Mesendoderm (in vitro differentiated cells): ENCODE measurements at regions not wholly inside any gene's neighbourhood (a gene's known extent, or its start where the extent isn't known, plus 50 kb on each side); places are given as distances from the start of the nearest gene placed in this dataset.

Experiments
- DNase-seq: peaks from one replicate; pipeline ENCODE4 v3.0.0; 2013
- H2AK5ac ChIP-seq: 2 replicates; pipeline ENCODE4 v1.6.1; 2013; ENCODE audit warnings: low read length, inconsistent platforms
- H2BK120ac ChIP-seq: 2 replicates; pipeline ENCODE4 v1.6.1; 2013; ENCODE audit warnings: low read depth, mild to moderate bottlenecking, low read length, moderate library complexity, mixed read lengths
- H2BK15ac ChIP-seq: replicated peaks from 2 replicates; pipeline ENCODE4 v1.6.1; 2013; ENCODE audit warnings: low read depth, mild to moderate bottlenecking, moderate library complexity
- H2BK5ac ChIP-seq: 2 replicates; pipeline ENCODE4 v1.6.1; 2013; ENCODE audit warnings: low read length, inconsistent platforms
- H3K18ac ChIP-seq: 2 replicates; pipeline ENCODE4 v1.6.1; 2013; ENCODE audit warnings: mild to moderate bottlenecking, low read length, mixed read lengths
- H3K23ac ChIP-seq: one replicate; pipeline ENCODE4 v1.6.1; 2013; ENCODE audit warnings: low read length
- H3K27ac ChIP-seq: 2 replicates; pipeline ENCODE4 v1.5.1; 2013; ENCODE audit warnings: low read depth, mild to moderate bottlenecking, inconsistent platforms, low read length, moderate library complexity
- H3K27me3 ChIP-seq: 2 replicates; pipeline ENCODE4 v1.6.1; 2013; ENCODE audit warnings: low read length, control low read depth, mild to moderate bottlenecking, inconsistent platforms; ENCODE audit not compliant: insufficient read depth, poor library complexity
- H3K36me3 ChIP-seq: 2 replicates; pipeline ENCODE4 v1.6.1; 2013; ENCODE audit warnings: low read length, inconsistent platforms; ENCODE audit not compliant: control insufficient read depth, insufficient read depth
- H3K4ac ChIP-seq: one replicate; pipeline ENCODE4 v1.6.1; 2013; ENCODE audit warnings: low read depth, mild to moderate bottlenecking, low read length, moderate library complexity
- H3K4me1 ChIP-seq: 2 replicates; pipeline ENCODE4 v1.6.1; 2013; ENCODE audit warnings: low read depth, low read length, inconsistent platforms; ENCODE audit not compliant: control insufficient read depth
- H3K4me2 ChIP-seq: 2 replicates; pipeline ENCODE4 v1.6.1; 2013; ENCODE audit warnings: low read length
- H3K4me3 ChIP-seq: 2 replicates; pipeline ENCODE4 v1.5.1; 2013; ENCODE audit warnings: mild to moderate bottlenecking, low read length
- H3K56ac ChIP-seq: one replicate; pipeline ENCODE4 v1.6.1; 2013; ENCODE audit warnings: low read length
- H3K79me1 ChIP-seq: 2 replicates; pipeline ENCODE4 v1.6.1; 2013; ENCODE audit warnings: low read length, inconsistent platforms
- H3K79me2 ChIP-seq: 2 replicates; pipeline ENCODE4 v1.6.1; 2013; ENCODE audit warnings: mild to moderate bottlenecking, low read length; ENCODE audit not compliant: control insufficient read depth, insufficient read depth
- H3K9ac ChIP-seq: 2 replicates; pipeline ENCODE4 v1.6.1; 2013; ENCODE audit warnings: low read length, inconsistent platforms
- H4K5ac ChIP-seq: one replicate; pipeline ENCODE4 v1.6.1; 2013; ENCODE audit warnings: low read length
- H4K8ac ChIP-seq: one replicate; pipeline ENCODE4 v1.6.1; 2013; ENCODE audit warnings: low read depth, mild to moderate bottlenecking, control low read depth, low read length, moderate library complexity
- WGBS: extraction: QIAGEN DNeasy Blood & Tissue Kit; methylation state at CpG from one replicate; pipeline ENCODE4 v1.1.7; 2013; ENCODE audit warnings: low lambda C conversion rate, missing lambda C conversion rate; ENCODE audit not compliant: insufficient coverage; ENCODE audit errors: extremely low coverage; 5-methylcytosine and 5-hydroxymethylcytosine counted together

DNA sequence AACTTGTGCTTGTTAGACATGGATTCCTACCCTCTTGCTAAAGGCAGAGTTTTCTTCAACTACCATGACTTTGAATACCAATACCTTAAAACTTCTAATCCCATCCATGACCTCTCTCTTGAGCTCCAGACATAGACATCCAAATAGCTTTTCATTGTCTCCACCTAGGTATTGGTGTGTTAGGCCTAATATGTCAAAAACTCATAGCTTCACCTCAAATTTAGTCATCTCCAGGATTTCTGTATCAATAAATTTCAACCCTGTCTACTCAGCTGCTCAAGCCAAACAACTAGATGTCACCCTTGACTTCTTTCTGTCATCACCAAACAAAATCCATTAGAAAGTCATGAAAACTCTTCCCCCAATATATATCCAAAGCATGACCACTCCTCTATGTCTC lies 617.7 kb upstream of the GRIA3 start:
- no peak overlapping the region for H3K4me3 ChIP-seq
- no peak overlapping the region for H4K5ac ChIP-seq
- H2BK5ac ChIP-seq, result no peak overlapping the region
- H2AK5ac ChIP-seq, result no peak overlapping the region
- no peaks in the 10 kb centered on the region for H3K79me1 ChIP-seq
- H3K4me1 ChIP-seq, result no peaks in the 10 kb centered on the region
- no peak overlapping the region for H3K23ac ChIP-seq
- no peak overlapping the region for H4K8ac ChIP-seq
- no peak overlapping the region for H3K27ac ChIP-seq
- no peak overlapping the region for H3K18ac ChIP-seq
- H3K36me3 ChIP-seq, result no peaks in the 10 kb centered on the region
- no peaks in the 10 kb centered on the region for H3K79me2 ChIP-seq
- H3K9ac ChIP-seq, result no peak overlapping the region
- H3K4me2 ChIP-seq, result no peak overlapping the region
- no peak overlapping the region for H2BK120ac ChIP-seq
- H3K27me3 ChIP-seq, result no peaks in the 10 kb centered on the region
- H3K4ac ChIP-seq, result no peak overlapping the region
- H2BK15ac ChIP-seq, result no peak overlapping the region
- DNase-seq, result no peak
- no peak overlapping the region for H3K56ac ChIP-seq

DNA sequence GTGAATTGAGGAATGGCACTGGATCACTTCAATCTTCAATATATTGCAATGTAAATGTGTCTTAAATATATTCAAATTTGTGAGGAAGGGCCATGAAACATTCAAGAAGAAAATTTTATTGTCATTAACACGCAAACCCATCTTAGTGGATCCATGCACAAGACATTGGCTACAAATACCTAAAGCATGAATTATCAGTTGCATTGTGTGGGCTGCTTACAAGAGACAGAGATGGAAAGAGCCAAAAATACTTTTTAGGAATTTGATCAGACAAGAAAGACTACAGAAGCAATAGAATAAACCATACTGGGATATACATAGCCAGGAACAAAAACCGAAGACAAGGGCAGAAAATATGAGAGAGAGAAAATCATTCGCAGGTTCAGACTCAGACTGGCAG lies 616.2 kb upstream of the GRIA3 start:
- H3K23ac ChIP-seq, result no peak overlapping the region
- no peak overlapping the region for H2BK5ac ChIP-seq
- H3K56ac ChIP-seq, result no peak overlapping the region
- no peak overlapping the region for H3K18ac ChIP-seq
- H3K9ac ChIP-seq, result no peak overlapping the region
- H3K4me1 ChIP-seq, result no peaks in the 10 kb centered on the region
- no peak overlapping the region for H3K4me3 ChIP-seq
- no peak overlapping the region for H2BK15ac ChIP-seq
- no peak overlapping the region for H3K27ac ChIP-seq
- H3K36me3 ChIP-seq, result no peaks in the 10 kb centered on the region
- no peak overlapping the region for H3K4ac ChIP-seq
- no peaks in the 10 kb centered on the region for H3K79me1 ChIP-seq
- no peaks in the 10 kb centered on the region for H3K27me3 ChIP-seq
- no peak overlapping the region for H3K4me2 ChIP-seq
- H4K8ac ChIP-seq, result no peak overlapping the region
- H2AK5ac ChIP-seq, result no peak overlapping the region
- no peak overlapping the region for H2BK120ac ChIP-seq
- H4K5ac ChIP-seq, result no peak overlapping the region
- no peak for DNase-seq
- no CpG with 5 or more reads among the region's 3 CpGs for WGBS
- H3K79me2 ChIP-seq, result no peaks in the 10 kb centered on the region

- no peak overlapping the region for H4K8ac ChIP-seq
- no peaks in the 10 kb centered on the region for H3K27me3 ChIP-seq
- no peak for DNase-seq
- H3K23ac ChIP-seq, result no peak overlapping the region
- WGBS, result no CpG with 5 or more reads among the region's 4 CpGs
- no peak overlapping the region for H2AK5ac ChIP-seq
- H2BK120ac ChIP-seq, result no peak overlapping the region
- no peaks in the 10 kb centered on the region for H3K4me1 ChIP-seq
- no peak overlapping the region for H3K4me3 ChIP-seq
- no peak overlapping the region for H3K27ac ChIP-seq
- no peaks in the 10 kb centered on the region for H3K79me2 ChIP-seq
- no peak overlapping the region for H3K18ac ChIP-seq
- H3K9ac ChIP-seq, result no peak overlapping the region
- no peak overlapping the region for H2BK5ac ChIP-seq
- no peak overlapping the region for H3K4ac ChIP-seq
- H3K4me2 ChIP-seq, result no peak overlapping the region
- H4K5ac ChIP-seq, result no peak overlapping the region
- no peak overlapping the region for H2BK15ac ChIP-seq
- no peaks in the 10 kb centered on the region for H3K79me1 ChIP-seq
- H3K36me3 ChIP-seq, result no peaks in the 10 kb centered on the region
- H3K56ac ChIP-seq, result no peak overlapping the region
These were observed 611.6 kb upstream of the GRIA3 start for GRCh38 chrX:122572461-122572860.

DNA sequence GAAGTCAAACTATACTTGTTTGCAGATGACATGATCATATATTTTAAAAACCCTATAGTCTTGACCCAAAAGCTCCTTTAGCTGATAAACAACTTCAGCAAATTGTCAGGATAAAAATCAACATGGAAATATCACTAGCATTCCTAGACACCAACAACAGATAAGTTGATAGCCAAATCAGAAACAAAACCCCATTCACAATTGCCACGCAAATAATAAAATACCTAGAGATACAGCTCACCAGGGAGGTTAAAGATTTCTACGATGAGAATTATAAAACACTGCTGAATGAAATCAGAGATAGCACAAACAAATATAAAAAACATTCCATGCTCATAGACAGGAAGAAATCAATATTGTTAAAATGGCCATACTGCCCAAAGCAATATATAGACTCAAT lies 605.0 kb upstream of the GRIA3 start:
- no peak overlapping the region for H3K18ac ChIP-seq
- H3K79me1 ChIP-seq, result no peaks in the 10 kb centered on the region
- no peak overlapping the region for H3K4me3 ChIP-seq
- H2BK120ac ChIP-seq, result no peak overlapping the region
- no peaks in the 10 kb centered on the region for H3K79me2 ChIP-seq
- H4K8ac ChIP-seq, result no peak overlapping the region
- H3K23ac ChIP-seq, result no peak overlapping the region
- no peak overlapping the region for H3K4ac ChIP-seq
- H2BK5ac ChIP-seq, result no peak overlapping the region
- no peaks in the 10 kb centered on the region for H3K27me3 ChIP-seq
- WGBS, result no CpG with 5 or more reads among the region's 2 CpGs
- no peaks in the 10 kb centered on the region for H3K4me1 ChIP-seq
- DNase-seq, result no peak
- H3K4me2 ChIP-seq, result no peak overlapping the region
- H2BK15ac ChIP-seq, result no peak overlapping the region
- no peak overlapping the region for H3K9ac ChIP-seq
- no peak overlapping the region for H4K5ac ChIP-seq
- H3K56ac ChIP-seq, result no peak overlapping the region
- H2AK5ac ChIP-seq, result no peak overlapping the region
- H3K36me3 ChIP-seq, result no peaks in the 10 kb centered on the region
- no peak overlapping the region for H3K27ac ChIP-seq

DNA sequence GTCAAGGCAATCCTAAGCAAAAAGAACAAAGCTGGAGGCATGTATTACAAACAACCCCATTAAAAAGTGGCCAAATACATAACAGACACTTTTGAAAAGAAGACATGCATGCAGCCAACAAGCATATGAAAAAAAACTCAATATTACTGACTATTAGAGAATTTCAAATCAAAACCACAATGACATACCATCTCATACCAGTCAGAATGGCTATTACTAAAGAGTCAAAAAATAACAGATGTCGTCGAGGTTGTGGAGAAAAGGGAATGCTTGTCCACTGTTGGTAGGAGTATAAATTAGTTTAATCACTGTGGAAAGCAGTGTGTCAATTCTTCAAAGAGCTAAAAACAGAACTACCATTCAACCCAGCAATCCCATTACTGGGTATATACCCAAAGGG lies 604.6 kb upstream of the GRIA3 start:
- Histone ChIP-seq H3K4me1 (no peaks in the 10 kb centered on the region), H3K79me1 (no peaks in the 10 kb centered on the region), H2AK5ac (no peak overlapping the region), H3K56ac (no peak overlapping the region), H3K4me3 (no peak overlapping the region), H3K27ac (no peak overlapping the region), H2BK15ac (no peak overlapping the region), H4K5ac (no peak overlapping the region), H2BK120ac (no peak overlapping the region), H2BK5ac (no peak overlapping the region), H3K18ac (no peak overlapping the region), H3K27me3 (no peaks in the 10 kb centered on the region), H3K9ac (no peak overlapping the region), H3K4ac (no peak overlapping the region), H4K8ac (no peak overlapping the region), H3K23ac (no peak overlapping the region), H3K36me3 (no peaks in the 10 kb centered on the region), H3K4me2 (no peak overlapping the region), H3K79me2 (no peaks in the 10 kb centered on the region)
- DNase-seq, result no peak
- no CpG with 5 or more reads among the region's 2 CpGs for WGBS

GRCh38 chrX:122582280-122582974 lies 601.7 kb upstream of the GRIA3 start:
- no peaks in the 10 kb centered on the region for H3K4me1 ChIP-seq
- no peak overlapping the region for H3K18ac ChIP-seq
- no peak overlapping the region for H3K9ac ChIP-seq
- no peak overlapping the region for H4K8ac ChIP-seq
- H3K27ac ChIP-seq, result no peak overlapping the region
- no peak overlapping the region for H3K4me2 ChIP-seq
- H4K5ac ChIP-seq, result no peak overlapping the region
- H3K79me1 ChIP-seq, result no peaks in the 10 kb centered on the region
- no peaks in the 10 kb centered on the region for H3K27me3 ChIP-seq
- H3K23ac ChIP-seq, result no peak overlapping the region
- DNase-seq, result no peak
- no peak overlapping the region for H3K56ac ChIP-seq
- H2BK5ac ChIP-seq, result no peak overlapping the region
- H3K79me2 ChIP-seq, result no peaks in the 10 kb centered on the region
- no peaks in the 10 kb centered on the region for H3K36me3 ChIP-seq
- H2BK120ac ChIP-seq, result no peak overlapping the region
- H2BK15ac ChIP-seq, result no peak overlapping the region
- H2AK5ac ChIP-seq, result no peak overlapping the region
- H3K4me3 ChIP-seq, result no peak overlapping the region
- H3K4ac ChIP-seq, result no peak overlapping the region
- WGBS, result no CpG with 5 or more reads among the region's 4 CpGs
